HepG2 (cell line): ENCODE measurements at regions not wholly inside any gene's neighbourhood (a gene's known extent, or its start where the extent isn't known, plus 50 kb on each side); places are given as distances from the start of the nearest gene placed in this dataset.
A peak's percentile ranks its signal among the peaks of the same experiment; 100 is the strongest.

ENCODE experiments used
- ATAC-seq: fragments of 200-7000 bp; cut with Tn5 transposase; 3 replicates; pipeline ENCODE4 v1.9.1; 2020; ENCODE audit warnings: mild to moderate bottlenecking, moderate library complexity
- BruUV-seq: library from RNA; stranded (reverse); fragments of 400-500 nt; replicated peaks from 2 replicates; lab custom pipeline; 2021; lab: Mats Ljungman, UMichigan
- CTCF ChIA-PET: fragments of 300-600 bp; formaldehyde crosslinking; extraction: SDS; loops from one replicate; lab custom pipeline; 2021; ENCODE audit warnings: low total read pairs, inconsistent platforms, low intra/inter-chr PET ratio; lab: Yijun Ruan, JAX
- POLR2A ChIA-PET: fragments of 350-600 bp; sonication (Branson Sonifier 250); formaldehyde crosslinking; loops from one replicate; lab custom pipeline; 2020; ENCODE audit warnings: antibody characterized with exemption, inconsistent platforms; lab: Yijun Ruan, JAX
- DNase-seq: peaks from one replicate; pipeline ENCODE4 v3.0.0-alpha.2; 2015; ENCODE audit warnings: low spot score
- FAIRE-seq: peaks from 3 replicates; lab custom pipeline; 2011; peaks lifted over from hg19 to GRCh38; lab: Jason Lieb, UNC
- H2AFZ ChIP-seq: one replicate; pipeline ENCODE4 v1.6.1; 2011; ENCODE audit warnings: low read length, inconsistent platforms
- H3K27ac ChIP-seq: fragments of 300-600 bp; 3 replicates; pipeline ENCODE4 v1.8.0; 2011; ENCODE audit warnings: mixed run types, mild to moderate bottlenecking, mixed read lengths, low read length, inconsistent platforms; ENCODE audit not compliant: insufficient read depth; ENCODE audit errors: extremely low read length
- H3K27me3 ChIP-seq, 2 experiments: fragments of 200-600 bp in 1 of 2; 2 replicates in 1 of 2; 3 replicates in 1 of 2; pipeline versions ENCODE4 v1.6.0 to v1.8.0; 2011; ENCODE audit warnings: low read length in 2 of 2, mild to moderate bottlenecking in 2 of 2, moderate library complexity in 2 of 2, inconsistent platforms in 1 of 2; ENCODE audit not compliant: insufficient read depth in 2 of 2, control insufficient read depth in 1 of 2
- H3K36me3 ChIP-seq, 2 experiments: fragments of 200-600 bp in 1 of 2; replicated peaks in 1 of 2; 2 replicates in 1 of 2; 3 replicates in 1 of 2; pipeline versions ENCODE4 v1.5.1 to v1.8.0; 2011; ENCODE audit warnings: low read length in 2 of 2, inconsistent platforms in 1 of 2; ENCODE audit not compliant: insufficient read depth in 2 of 2, control insufficient read depth in 1 of 2
- H3K4me1 ChIP-seq: 2 replicates; pipeline ENCODE4 v1.5.1; 2012; ENCODE audit warnings: low read length, inconsistent platforms; ENCODE audit not compliant: insufficient read depth
- H3K4me2 ChIP-seq: 2 replicates; pipeline ENCODE4 v1.6.0; 2011; ENCODE audit warnings: low read depth, low read length, inconsistent platforms
- H3K4me3 ChIP-seq, 3 experiments: fragments of 200-600 bp in 1 of 3; sonication (generic), shearing (Covaris generic) in 1 of 3; replicated peaks in 1 of 3; 2 replicates each; pipeline ENCODE4 v1.5.1; 2011 to 2016; ENCODE audit warnings: low read length in 3 of 3, inconsistent platforms in 2 of 3, low read depth in 2 of 3, mild to moderate bottlenecking in 2 of 3, control low read depth in 1 of 3, mixed read lengths in 1 of 3; ENCODE audit not compliant: insufficient read depth in 1 of 3
- H3K79me2 ChIP-seq: one replicate; pipeline ENCODE4 v1.6.1; 2011; ENCODE audit warnings: low read length, inconsistent platforms; ENCODE audit not compliant: insufficient read depth
- H3K9ac ChIP-seq: 2 replicates; pipeline ENCODE4 v1.6.0; 2011; ENCODE audit warnings: mild to moderate bottlenecking, low read depth, low read length, inconsistent platforms; ENCODE audit not compliant: insufficient read depth
- H3K9me3 ChIP-seq: 2 replicates; pipeline ENCODE4 v1.5.1; 2012; ENCODE audit warnings: mild to moderate bottlenecking, low read length
- H4K20me1 ChIP-seq: 2 replicates; pipeline ENCODE4 v1.6.0; 2011; ENCODE audit warnings: inconsistent platforms, mild to moderate bottlenecking, low read length, moderate library complexity; ENCODE audit not compliant: insufficient read depth
- BCL6 ChIP-seq: IDR thresholded peaks from 2 replicates; pipeline ENCODE4 v1.6.1; 2016; ENCODE audit warnings: missing genetic modification reagents, missing compliant biosample characterization
- BRCA1 ChIP-seq: sonication (generic); formaldehyde crosslinking; IDR thresholded peaks from 2 replicates; pipeline ENCODE4 v1.4.0; 2020; ENCODE audit warnings: missing genetic modification reagents
- GZF1 ChIP-seq: sonication (generic); formaldehyde crosslinking; IDR thresholded peaks from 2 replicates; pipeline ENCODE4 v1.5.1; 2020; ENCODE audit warnings: mild to moderate bottlenecking, missing genetic modification reagents
- HDAC1 ChIP-seq: sonication (generic); formaldehyde crosslinking; IDR thresholded peaks from 2 replicates; pipeline ENCODE4 v1.5.1; 2020; ENCODE audit warnings: mild to moderate bottlenecking, missing genetic modification reagents
- HNF4G ChIP-seq, 2 experiments: sonication (generic) in 1 of 2; formaldehyde crosslinking in 1 of 2; IDR thresholded peaks; 2 replicates each; pipeline versions ENCODE4 v1.4.0 to v1.6.1; 2011 to 2020; ENCODE audit warnings: borderline replicate concordance in 2 of 2, low read depth in 2 of 2, mild to moderate bottlenecking in 2 of 2, low read length in 1 of 2, missing genetic modification reagents in 1 of 2, moderate library complexity in 1 of 2
- MAFK ChIP-seq, 2 experiments: IDR thresholded peaks in 1 of 2; conservative IDR thresholded peaks in 1 of 2; 2 replicates each; pipeline ENCODE4 v1.6.1; 2011; ENCODE audit warnings: improper control_type of control experiment in 2 of 2, low read length in 2 of 2
- MAX ChIP-seq: IDR thresholded peaks from 2 replicates; pipeline ENCODE4 v1.6.1; 2012; ENCODE audit warnings: inconsistent platforms
- PLSCR1 ChIP-seq: sonication (generic); formaldehyde crosslinking; IDR thresholded peaks from 2 replicates; pipeline ENCODE4 v1.5.0; 2020; ENCODE audit warnings: missing genetic modification reagents, mild to moderate bottlenecking, borderline replicate concordance
- REPIN1 ChIP-seq: sonication (generic); formaldehyde crosslinking; IDR thresholded peaks from 2 replicates; pipeline ENCODE4 v1.8.0; 2022; ENCODE audit warnings: missing genetic modification reagents, low read depth, mild to moderate bottlenecking, borderline replicate concordance
- SALL1 ChIP-seq: sonication (generic); formaldehyde crosslinking; IDR thresholded peaks from 2 replicates; pipeline ENCODE4 v1.8.0; 2022; ENCODE audit warnings: mild to moderate bottlenecking, missing genetic modification reagents
- TRIM22 ChIP-seq: fragments of 450-650 bp; IDR thresholded peaks from 2 replicates; pipeline ENCODE4 v1.6.1; 2017
- ZKSCAN5 ChIP-seq: sonication (generic); formaldehyde crosslinking; IDR thresholded peaks from 2 replicates; pipeline ENCODE4 v1.5.1; 2020; ENCODE audit warnings: mild to moderate bottlenecking, missing genetic modification reagents
- ZNF383 ChIP-seq: sonication (generic); formaldehyde crosslinking; IDR thresholded peaks from 2 replicates; pipeline ENCODE4 v1.4.0; 2020; ENCODE audit warnings: missing genetic modification reagents, mild to moderate bottlenecking, borderline replicate concordance
- ZNF572 ChIP-seq: sonication (generic); formaldehyde crosslinking; IDR thresholded peaks from 2 replicates; pipeline ENCODE4 v1.5.1; 2020; ENCODE audit warnings: mild to moderate bottlenecking, missing genetic modification reagents
- ZNF878 ChIP-seq: sonication (generic); formaldehyde crosslinking; IDR thresholded peaks from 2 replicates; pipeline ENCODE4 v1.8.1; 2023; ENCODE audit warnings: mild to moderate bottlenecking, missing genetic modification reagents, moderate library complexity
- WGBS: methylation state at CpG from one replicate; pipeline ENCODE4 v1.1.6; 2017; ENCODE audit warnings: low lambda C conversion rate; 5-methylcytosine and 5-hydroxymethylcytosine counted together
- in situ Hi-C: cut with HindIII; loops from 2 replicates; pipeline ENCODE4 v1.10.0; 2017; ENCODE audit warnings: low pct_unique_long_range_greater_than_20kb; ENCODE audit not compliant: extremely low pct_ligation_motif_present
- intact Hi-C: fragments of 100-400 bp; cut with micrococcal nuclease; formaldehyde crosslinking; loops from one replicate; pipeline ENCODE4 v1.10.0; 2022; ENCODE audit not compliant: unreplicated experiment
- TF ChIP-seq, protein P1 (sequence below): sonication (generic); formaldehyde crosslinking; IDR thresholded peaks from 2 replicates; pipeline ENCODE4 v1.4.0; 2020; ENCODE audit warnings: missing genetic modification reagents
- TF ChIP-seq, protein P2 (sequence below): sonication (generic); formaldehyde crosslinking; conservative IDR thresholded peaks from 2 replicates; pipeline ENCODE4 v1.8.0; 2022; ENCODE audit warnings: low read depth, missing genetic modification reagents

DNA sequence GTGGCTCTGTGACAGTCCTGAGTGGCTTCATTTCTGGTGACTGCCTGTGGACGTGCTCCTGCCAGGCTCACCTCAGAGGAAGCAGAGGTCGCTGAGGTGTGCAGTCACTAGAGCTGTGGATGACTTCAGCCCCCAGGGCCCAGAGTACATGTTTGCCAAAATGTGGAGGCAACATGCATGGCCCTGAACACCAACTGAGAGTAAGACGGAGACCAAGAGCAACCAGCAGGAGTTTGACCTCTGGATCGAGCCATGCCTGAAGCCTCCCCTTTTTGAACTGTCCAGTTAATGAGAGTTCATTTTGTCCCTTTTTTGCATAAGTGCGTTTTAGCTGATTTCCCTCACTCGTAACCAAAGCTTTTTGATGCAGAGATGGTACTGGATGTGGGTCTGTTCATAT, 184.9 kb downstream of the RTP5 start:
- Histone ChIP-seq H3K27me3 (peaks cover 0 to 15% of the 10 kb centered on the region in 2 experiments; a peak in 3 of 5 replicates), H3K4me2 (peak overlapping the region; percentile 33), H4K20me1 (no peaks in the 10 kb centered on the region), H3K9ac (no peak overlapping the region), H3K27ac (no peak overlapping the region), H3K36me3 (no peaks in the 10 kb centered on the region), H3K9me3 (no peaks in the 10 kb centered on the region), H3K4me1 (peaks cover 13% of the 10 kb centered on the region), H2AFZ (no peak overlapping the region), H3K79me2 (no peaks in the 10 kb centered on the region), H3K4me3 (no peak overlapping the region)
- no peak for DNase-seq
- CTCF ChIA-PET = no interaction called here
- WGBS = 34% methylated on average over 6 of the region's 6 CpGs
- BruUV-seq = no TSS peak
- in situ Hi-C loops = no loop called here
- peak; percentile 77 for ATAC-seq
- FAIRE-seq = peak; percentile 28
- intact Hi-C loops = no loop called here
- POLR2A ChIA-PET = no interaction called here
- TF ChIP-seq BCL6 (CRISPR knock-in tag) = no peak
- no peak for TF ChIP-seq BRCA1 (CRISPR knock-in tag)
- no peak for TF ChIP-seq ZNF878 (CRISPR knock-in tag)
- peak; percentile 33; the same call in 1 of the 2 replicates for TF ChIP-seq HDAC1
- TF ChIP-seq PLSCR1 (CRISPR knock-in tag) = no peak
- TF ChIP-seq TRIM22 = no peak
- TF ChIP-seq MAX = 0 out of 2 replicates have a peak, but pooled peaks have one; percentile 25
- no peak for TF ChIP-seq MAFK (conservative IDR thresholded peaks at IDR 0.05 in 1 of 2, IDR thresholded peaks at IDR 0.05 in 1 of 2; ENCODE audit: low read length in 2 of 2)
- TF ChIP-seq GZF1 (CRISPR knock-in tag) = no peak
- peak; percentile 38; the same call in 1 of the 2 replicates for TF ChIP-seq HNF4G (IDR thresholded peaks at IDR 0.05; ENCODE audit: borderline replicate concordance, low read depth, low read length)
- no peak for TF ChIP-seq HNF4G (CRISPR knock-in tag; IDR thresholded peaks at IDR 0.05; ENCODE audit: borderline replicate concordance, low read depth)
- TF ChIP-seq REPIN1 (CRISPR knock-in tag) = peak; percentile 60; the same call in 1 of the 2 replicates
- TF ChIP-seq ZNF572 (CRISPR knock-in tag) = 0 out of 2 replicates have a peak, but pooled peaks have one; percentile 24
- TF ChIP-seq, protein P1, sequence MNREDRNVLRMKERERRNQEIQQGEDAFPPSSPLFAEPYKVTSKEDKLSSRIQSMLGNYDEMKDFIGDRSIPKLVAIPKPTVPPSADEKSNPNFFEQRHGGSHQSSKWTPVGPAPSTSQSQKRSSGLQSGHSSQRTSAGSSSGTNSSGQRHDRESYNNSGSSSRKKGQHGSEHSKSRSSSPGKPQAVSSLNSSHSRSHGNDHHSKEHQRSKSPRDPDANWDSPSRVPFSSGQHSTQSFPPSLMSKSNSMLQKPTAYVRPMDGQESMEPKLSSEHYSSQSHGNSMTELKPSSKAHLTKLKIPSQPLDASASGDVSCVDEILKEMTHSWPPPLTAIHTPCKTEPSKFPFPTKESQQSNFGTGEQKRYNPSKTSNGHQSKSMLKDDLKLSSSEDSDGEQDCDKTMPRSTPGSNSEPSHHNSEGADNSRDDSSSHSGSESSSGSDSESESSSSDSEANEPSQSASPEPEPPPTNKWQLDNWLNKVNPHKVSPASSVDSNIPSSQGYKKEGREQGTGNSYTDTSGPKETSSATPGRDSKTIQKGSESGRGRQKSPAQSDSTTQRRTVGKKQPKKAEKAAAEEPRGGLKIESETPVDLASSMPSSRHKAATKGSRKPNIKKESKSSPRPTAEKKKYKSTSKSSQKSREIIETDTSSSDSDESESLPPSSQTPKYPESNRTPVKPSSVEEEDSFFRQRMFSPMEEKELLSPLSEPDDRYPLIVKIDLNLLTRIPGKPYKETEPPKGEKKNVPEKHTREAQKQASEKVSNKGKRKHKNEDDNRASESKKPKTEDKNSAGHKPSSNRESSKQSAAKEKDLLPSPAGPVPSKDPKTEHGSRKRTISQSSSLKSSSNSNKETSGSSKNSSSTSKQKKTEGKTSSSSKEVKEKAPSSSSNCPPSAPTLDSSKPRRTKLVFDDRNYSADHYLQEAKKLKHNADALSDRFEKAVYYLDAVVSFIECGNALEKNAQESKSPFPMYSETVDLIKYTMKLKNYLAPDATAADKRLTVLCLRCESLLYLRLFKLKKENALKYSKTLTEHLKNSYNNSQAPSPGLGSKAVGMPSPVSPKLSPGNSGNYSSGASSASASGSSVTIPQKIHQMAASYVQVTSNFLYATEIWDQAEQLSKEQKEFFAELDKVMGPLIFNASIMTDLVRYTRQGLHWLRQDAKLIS (CRISPR knock-in tag) = no peak
- TF ChIP-seq ZNF383 = no peak
- TF ChIP-seq, protein P2, sequence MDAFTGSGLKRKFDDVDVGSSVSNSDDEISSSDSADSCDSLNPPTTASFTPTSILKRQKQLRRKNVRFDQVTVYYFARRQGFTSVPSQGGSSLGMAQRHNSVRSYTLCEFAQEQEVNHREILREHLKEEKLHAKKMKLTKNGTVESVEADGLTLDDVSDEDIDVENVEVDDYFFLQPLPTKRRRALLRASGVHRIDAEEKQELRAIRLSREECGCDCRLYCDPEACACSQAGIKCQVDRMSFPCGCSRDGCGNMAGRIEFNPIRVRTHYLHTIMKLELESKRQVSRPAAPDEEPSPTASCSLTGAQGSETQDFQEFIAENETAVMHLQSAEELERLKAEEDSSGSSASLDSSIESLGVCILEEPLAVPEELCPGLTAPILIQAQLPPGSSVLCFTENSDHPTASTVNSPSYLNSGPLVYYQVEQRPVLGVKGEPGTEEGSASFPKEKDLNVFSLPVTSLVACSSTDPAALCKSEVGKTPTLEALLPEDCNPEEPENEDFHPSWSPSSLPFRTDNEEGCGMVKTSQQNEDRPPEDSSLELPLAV (CRISPR knock-in tag) = no peak
- peak; percentile 26; the same call in 1 of the 2 replicates for TF ChIP-seq SALL1
- TF ChIP-seq ZKSCAN5 (CRISPR knock-in tag) = no peak
